ENCODE measurements at regions not wholly inside any gene's neighbourhood (a gene's known extent, or its start where the extent isn't known, plus 50 kb on each side); places are given as distances from the start of the nearest gene placed in this dataset.

DNA sequence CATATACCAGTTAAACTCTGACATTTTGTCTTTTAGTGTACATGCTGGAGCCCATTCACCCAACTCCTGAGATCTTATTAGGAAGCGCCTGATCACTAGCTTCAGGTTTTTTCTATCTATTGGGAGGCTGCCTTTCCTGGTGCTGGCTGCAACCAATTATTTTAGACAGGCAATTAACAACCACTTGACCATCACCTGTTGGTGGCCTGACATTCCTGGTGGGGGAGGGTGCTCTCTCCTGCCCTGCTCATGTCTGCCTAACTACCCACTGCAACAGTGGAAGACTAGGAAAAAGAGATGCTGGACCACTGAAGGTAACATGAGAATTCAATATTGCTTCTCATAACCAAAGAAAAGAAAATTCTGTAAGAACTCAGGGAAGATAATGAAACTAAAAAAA lies 190.3 kb upstream of the GRM3 start:
- H3K27me3 ChIP-seq (replicated peaks in 1 of 4; ENCODE audit: control extremely low read depth in 1 of 4, control insufficient read depth in 3 of 4, insufficient read depth in 4 of 4, low read length in 3 of 4) = no peaks in the 10 kb centered on the region
- ATAC-seq (ENCODE audit: low read depth) (no peak), DNase-seq (no peak)
- H3K9ac ChIP-seq (ENCODE audit: low read length) = no peak overlapping the region
- ChIA-PET POLR2A (no interaction called here), CTCF (no interaction called here)
- no peaks in the 10 kb centered on the region for H3K9me3 ChIP-seq (ENCODE audit: control extremely low read depth in 1 of 3, control insufficient read depth in 2 of 3, insufficient read depth in 1 of 3, low read length in 2 of 3)
- no CpG with 5 or more reads among the region's 1 CpG for WGBS (ENCODE audit: insufficient coverage)
- intact Hi-C loops (cut with micrococcal nuclease) = no loop called here
- H3K4me3 ChIP-seq (ENCODE audit: control extremely low read depth in 1 of 5, extremely low read depth in 1 of 5, insufficient read depth in 1 of 5, low read depth in 2 of 5, low read length in 4 of 5) = no peak overlapping the region
- no peaks in the 10 kb centered on the region for H3K4me1 Mint-ChIP-seq
- no peaks in the 10 kb centered on the region for H4K20me1 ChIP-seq (ENCODE audit: control insufficient read depth, insufficient read depth, low read length, poor library complexity, severe bottlenecking)
- H3K27ac Mint-ChIP-seq = no peak overlapping the region
- no peaks in the 10 kb centered on the region for H3K36me3 ChIP-seq (replicated peaks in 1 of 2; ENCODE audit: control extremely low read depth in 1 of 2, control insufficient read depth in 1 of 2, extremely low read depth in 1 of 2, insufficient read depth in 2 of 2, low read length in 1 of 2)
- no peaks in the 10 kb centered on the region for H3K79me2 ChIP-seq (ENCODE audit: control insufficient read depth, insufficient read depth, low read length)
- no peak overlapping the region for H3K27ac ChIP-seq (ENCODE audit: low read length in 2 of 2)
- no peak for TF ChIP-seq EZH2 (IDR thresholded peaks at IDR 0.05; ENCODE audit: borderline replicate concordance, insufficient read depth, low read depth, low read length, poor library complexity, severe bottlenecking)
- TF ChIP-seq, protein P1, sequence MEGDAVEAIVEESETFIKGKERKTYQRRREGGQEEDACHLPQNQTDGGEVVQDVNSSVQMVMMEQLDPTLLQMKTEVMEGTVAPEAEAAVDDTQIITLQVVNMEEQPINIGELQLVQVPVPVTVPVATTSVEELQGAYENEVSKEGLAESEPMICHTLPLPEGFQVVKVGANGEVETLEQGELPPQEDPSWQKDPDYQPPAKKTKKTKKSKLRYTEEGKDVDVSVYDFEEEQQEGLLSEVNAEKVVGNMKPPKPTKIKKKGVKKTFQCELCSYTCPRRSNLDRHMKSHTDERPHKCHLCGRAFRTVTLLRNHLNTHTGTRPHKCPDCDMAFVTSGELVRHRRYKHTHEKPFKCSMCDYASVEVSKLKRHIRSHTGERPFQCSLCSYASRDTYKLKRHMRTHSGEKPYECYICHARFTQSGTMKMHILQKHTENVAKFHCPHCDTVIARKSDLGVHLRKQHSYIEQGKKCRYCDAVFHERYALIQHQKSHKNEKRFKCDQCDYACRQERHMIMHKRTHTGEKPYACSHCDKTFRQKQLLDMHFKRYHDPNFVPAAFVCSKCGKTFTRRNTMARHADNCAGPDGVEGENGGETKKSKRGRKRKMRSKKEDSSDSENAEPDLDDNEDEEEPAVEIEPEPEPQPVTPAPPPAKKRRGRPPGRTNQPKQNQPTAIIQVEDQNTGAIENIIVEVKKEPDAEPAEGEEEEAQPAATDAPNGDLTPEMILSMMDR (IDR thresholded peaks at IDR 0.05) = no peak
- no peaks in the 10 kb centered on the region for H3K27me3 Mint-ChIP-seq
- no peak overlapping the region for H2AFZ ChIP-seq (ENCODE audit: insufficient read depth, low read depth, low read length, poor library complexity, severe bottlenecking)
- no peak overlapping the region for H3K4me3 Mint-ChIP-seq
- H3K4me2 ChIP-seq (replicated peaks; ENCODE audit: low read depth, low read length, poor library complexity, severe bottlenecking) = no peak overlapping the region
- H3K4me1 ChIP-seq (ENCODE audit: control insufficient read depth in 2 of 2, insufficient read depth in 2 of 2, low read length in 2 of 2) = no peaks in the 10 kb centered on the region
- no peaks in the 10 kb centered on the region for H3K9me3 Mint-ChIP-seq (ENCODE audit: insufficient read depth)

DNA sequence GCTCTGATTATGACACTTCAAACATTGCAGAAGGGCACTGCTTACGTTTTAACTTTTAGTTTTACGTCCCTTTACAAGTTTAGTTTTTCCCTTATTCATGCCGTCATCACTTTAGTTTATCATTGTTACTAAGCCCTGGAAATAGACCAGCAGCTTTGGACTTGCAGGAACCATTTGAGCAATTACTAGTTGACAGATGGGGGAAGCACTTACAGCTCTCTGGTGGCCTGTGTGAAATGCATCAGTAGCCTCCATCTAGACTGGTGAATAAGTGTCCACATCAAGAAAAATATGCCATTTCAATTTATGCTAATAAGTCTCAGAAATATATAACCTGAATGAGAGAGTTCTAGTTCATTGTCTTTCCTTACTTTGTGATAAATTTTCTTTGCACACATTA lies 194.9 kb upstream of the GRM3 start:
- no peak for DNase-seq
- no peak overlapping the region for H3K9ac ChIP-seq (ENCODE audit: low read length)
- TF ChIP-seq, protein P1 (IDR thresholded peaks at IDR 0.05) = no peak
- TF ChIP-seq EZH2 (IDR thresholded peaks at IDR 0.05; ENCODE audit: borderline replicate concordance, insufficient read depth, low read depth, low read length, poor library complexity, severe bottlenecking) = no peak
- H3K4me3 ChIP-seq (ENCODE audit: control extremely low read depth in 1 of 5, extremely low read depth in 1 of 5, insufficient read depth in 1 of 5, low read depth in 2 of 5, low read length in 4 of 5) = no peak overlapping the region
- no peaks in the 10 kb centered on the region for H3K27me3 ChIP-seq (replicated peaks in 1 of 4; ENCODE audit: control extremely low read depth in 1 of 4, control insufficient read depth in 3 of 4, insufficient read depth in 4 of 4, low read length in 3 of 4)
- Mint-ChIP-seq H3K4me1 (no peaks in the 10 kb centered on the region), H3K27me3 (no peaks in the 10 kb centered on the region), H3K27ac (no peak overlapping the region), H3K4me3 (no peak overlapping the region), H3K9me3 (ENCODE audit: insufficient read depth) (no peaks in the 10 kb centered on the region)
- H3K36me3 ChIP-seq (replicated peaks in 1 of 2; ENCODE audit: control extremely low read depth in 1 of 2, control insufficient read depth in 1 of 2, extremely low read depth in 1 of 2, insufficient read depth in 2 of 2, low read length in 1 of 2) = no peaks in the 10 kb centered on the region
- no peak overlapping the region for H2AFZ ChIP-seq (ENCODE audit: insufficient read depth, low read depth, low read length, poor library complexity, severe bottlenecking)
- intact Hi-C loops (cut with micrococcal nuclease) = no loop called here
- POLR2A ChIA-PET = no interaction called here
- H3K9me3 ChIP-seq (ENCODE audit: control extremely low read depth in 1 of 3, control insufficient read depth in 2 of 3, insufficient read depth in 1 of 3, low read length in 2 of 3) = no peaks in the 10 kb centered on the region
- no peaks in the 10 kb centered on the region for H3K4me1 ChIP-seq (ENCODE audit: control insufficient read depth in 2 of 2, insufficient read depth in 2 of 2, low read length in 2 of 2)
- H3K27ac ChIP-seq (ENCODE audit: low read length in 2 of 2) = no peak overlapping the region
- H3K79me2 ChIP-seq (ENCODE audit: control insufficient read depth, insufficient read depth, low read length) = no peaks in the 10 kb centered on the region
- CTCF ChIA-PET = no interaction called here
- WGBS (ENCODE audit: insufficient coverage) = no CpG with 5 or more reads among the region's 3 CpGs
- ATAC-seq (ENCODE audit: low read depth) = no peak
- no peaks in the 10 kb centered on the region for H4K20me1 ChIP-seq (ENCODE audit: control insufficient read depth, insufficient read depth, low read length, poor library complexity, severe bottlenecking)
- H3K4me2 ChIP-seq (replicated peaks; ENCODE audit: low read depth, low read length, poor library complexity, severe bottlenecking) = no peak overlapping the region
